Suprapubic skin (tissue), 4 donors: ENCODE measurements at regions not wholly inside any gene's neighbourhood (a gene's known extent, or its start where the extent isn't known, plus 50 kb on each side); places are given as distances from the start of the nearest gene placed in this dataset.

Source experiments
- DNase-seq, 2 donors: peaks; one replicate each; pipeline ENCODE4 v3.0.0-alpha.2; 2019; ENCODE audit warnings: low spot score in 2 of 2
- H3K27ac ChIP-seq: fragments of 200-600 bp; sonication (generic); one replicate; pipeline ENCODE4 v1.5.1; 2019
- H3K27me3 ChIP-seq: fragments of 200-600 bp; sonication (generic); one replicate; pipeline ENCODE4 v1.5.1; 2019
- H3K36me3 ChIP-seq: fragments of 200-600 bp; sonication (generic); one replicate; pipeline ENCODE4 v1.5.1; 2019
- H3K4me1 ChIP-seq: fragments of 200-600 bp; sonication (generic); one replicate; pipeline ENCODE4 v1.5.1; 2019
- H3K4me3 ChIP-seq: fragments of 200-600 bp; sonication (generic); one replicate; pipeline ENCODE4 v1.5.1; 2019; ENCODE audit warnings: mild to moderate bottlenecking
- H3K9me3 ChIP-seq: fragments of 200-600 bp; sonication (generic); one replicate; pipeline ENCODE4 v1.5.1; 2019
- CTCF ChIP-seq, 2 donors: fragments of 200-600 bp in 1 of 2; fragments of 450-650 bp in 1 of 2; sonication (generic) in 1 of 2; IDR thresholded peaks; one replicate each; pipeline ENCODE4 v1.5.1; 2016 to 2019; ENCODE audit warnings: antibody characterized with exemption in 2 of 2, mild to moderate bottlenecking in 1 of 2, moderate library complexity in 1 of 2
- EP300 ChIP-seq: sonication (generic); formaldehyde crosslinking; IDR thresholded peaks from one replicate; pipeline ENCODE4 v1.6.1; 2017; ENCODE audit warnings: antibody characterized with exemption
- POLR2A ChIP-seq, 2 donors: fragments of 450-650 bp; IDR thresholded peaks; one replicate each; pipeline ENCODE4 v1.6.1; 2017; ENCODE audit warnings: antibody characterized with exemption in 2 of 2, mild to moderate bottlenecking in 2 of 2, moderate library complexity in 2 of 2
- POLR2AphosphoS5 ChIP-seq, 3 donors: sonication (generic); formaldehyde crosslinking; IDR thresholded peaks; one replicate each; pipeline ENCODE4 v1.6.1; 2017; ENCODE audit warnings: antibody characterized with exemption in 3 of 3
- WGBS: methylation state at CpG from one replicate; pipeline ENCODE4 v1.1.5; 2018; 5-methylcytosine and 5-hydroxymethylcytosine counted together

GRCh38 chr2:129609224-129609623, 370.2 kb upstream of the RAB6C start:
- TF ChIP-seq POLR2A (IDR thresholded peaks at IDR 0.05) (no peak), POLR2AphosphoS5 (IDR thresholded peaks at IDR 0.05) (no peak), EP300 (no peak), CTCF (IDR thresholded peaks at IDR 0.05) (no peak)
- Histone ChIP-seq H3K9me3 (no peaks in the 10 kb centered on the region), H3K27me3 (no peaks in the 10 kb centered on the region), H3K4me3 (no peak overlapping the region), H3K4me1 (no peaks in the 10 kb centered on the region), H3K36me3 (no peaks in the 10 kb centered on the region), H3K27ac (no peak overlapping the region)
- WGBS = 86% methylated on average over 3 of the region's 3 CpGs
- no peak for DNase-seq

- WGBS = 70% methylated on average over 6 of the region's 6 CpGs
- H3K9me3 ChIP-seq = no peaks in the 10 kb centered on the region
- H3K27me3 ChIP-seq = no peaks in the 10 kb centered on the region
- no peaks in the 10 kb centered on the region for H3K36me3 ChIP-seq
- DNase-seq = no peak
- TF ChIP-seq POLR2AphosphoS5 (IDR thresholded peaks at IDR 0.05) (no peak), EP300 (no peak), POLR2A (IDR thresholded peaks at IDR 0.05) (no peak), CTCF (IDR thresholded peaks at IDR 0.05) (no peak)
- H3K4me3 ChIP-seq = no peak overlapping the region
- no peaks in the 10 kb centered on the region for H3K4me1 ChIP-seq
- no peak overlapping the region for H3K27ac ChIP-seq
These were observed 368.7 kb upstream of the RAB6C start for GRCh38 chr2:129610766-129611165.

GRCh38 chr2:129611471-129611870, 368.0 kb upstream of the RAB6C start:
- H3K27ac ChIP-seq = no peak overlapping the region
- no peak for DNase-seq
- H3K4me3 ChIP-seq = no peak overlapping the region
- no peaks in the 10 kb centered on the region for H3K4me1 ChIP-seq
- H3K36me3 ChIP-seq = no peaks in the 10 kb centered on the region
- TF ChIP-seq CTCF (IDR thresholded peaks at IDR 0.05) = no peak
- TF ChIP-seq EP300 = no peak
- no peaks in the 10 kb centered on the region for H3K27me3 ChIP-seq
- WGBS = 90% methylated on average over 6 of the region's 6 CpGs
- H3K9me3 ChIP-seq = no peaks in the 10 kb centered on the region

- Histone ChIP-seq H3K27ac (no peak overlapping the region), H3K4me1 (no peaks in the 10 kb centered on the region), H3K27me3 (peaks cover 3% of the 10 kb centered on the region), H3K36me3 (no peaks in the 10 kb centered on the region), H3K9me3 (no peaks in the 10 kb centered on the region), H3K4me3 (no peak overlapping the region)
- WGBS = 25% methylated on average over 5 of the region's 5 CpGs
- no peak for DNase-seq
- no peak for TF ChIP-seq CTCF (IDR thresholded peaks at IDR 0.05)
- no peak for TF ChIP-seq POLR2AphosphoS5 (IDR thresholded peaks at IDR 0.05)
- TF ChIP-seq POLR2A (IDR thresholded peaks at IDR 0.05) = no peak
- no peak for TF ChIP-seq EP300
These were observed 360.0 kb upstream of the RAB6C start for GRCh38 chr2:129619471-129619870.

GRCh38 chr2:129620411-129620810, 359.1 kb upstream of the RAB6C start:
- Histone ChIP-seq H3K4me1 (no peaks in the 10 kb centered on the region), H3K36me3 (no peaks in the 10 kb centered on the region), H3K27ac (no peak overlapping the region), H3K4me3 (no peak overlapping the region), H3K9me3 (no peaks in the 10 kb centered on the region), H3K27me3 (peaks cover 3% of the 10 kb centered on the region)
- WGBS = 90% methylated on average over 4 of the region's 4 CpGs
- no peak for TF ChIP-seq POLR2AphosphoS5 (IDR thresholded peaks at IDR 0.05)
- no peak for TF ChIP-seq EP300
- no peak for TF ChIP-seq POLR2A (IDR thresholded peaks at IDR 0.05)
- no peak for TF ChIP-seq CTCF (IDR thresholded peaks at IDR 0.05)
- DNase-seq = no peak
